ENCODE measurements at regions not wholly inside any gene's neighbourhood (a gene's known extent, or its start where the extent isn't known, plus 50 kb on each side); places are given as distances from the start of the nearest gene placed in this dataset.

DNA sequence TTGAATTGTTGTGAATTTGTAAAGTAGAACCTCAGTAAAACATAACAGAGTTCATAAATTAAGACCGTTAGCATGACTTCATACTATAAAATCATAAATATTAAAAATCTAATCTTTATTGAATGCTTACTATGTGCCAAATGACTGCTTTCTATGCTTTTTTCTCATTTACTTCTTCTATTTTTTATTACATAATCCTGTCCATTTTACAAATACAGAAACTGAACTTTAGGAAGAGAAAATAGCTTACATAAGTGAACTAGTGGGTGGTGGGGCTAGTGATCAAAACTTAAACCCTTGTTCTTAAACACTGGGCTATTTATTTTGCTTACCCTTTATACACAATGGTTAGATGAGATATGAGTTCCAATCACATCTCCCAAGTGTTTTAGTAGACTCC lies 122.3 kb downstream of the ZC3H11B start:
- no peak overlapping the region for H3K27ac ChIP-seq
- H3K36me3 ChIP-seq (replicated peaks in 1 of 2), result no peaks in the 10 kb centered on the region
- H3K27me3 ChIP-seq, result no peaks in the 10 kb centered on the region
- H3K4me3 ChIP-seq, result no peak overlapping the region
- H3K9me3 ChIP-seq (replicated peaks in 1 of 3), result no peaks in the 10 kb centered on the region
- no peaks in the 10 kb centered on the region for H3K4me1 ChIP-seq (replicated peaks in 1 of 2)
- TF ChIP-seq, protein P1, sequence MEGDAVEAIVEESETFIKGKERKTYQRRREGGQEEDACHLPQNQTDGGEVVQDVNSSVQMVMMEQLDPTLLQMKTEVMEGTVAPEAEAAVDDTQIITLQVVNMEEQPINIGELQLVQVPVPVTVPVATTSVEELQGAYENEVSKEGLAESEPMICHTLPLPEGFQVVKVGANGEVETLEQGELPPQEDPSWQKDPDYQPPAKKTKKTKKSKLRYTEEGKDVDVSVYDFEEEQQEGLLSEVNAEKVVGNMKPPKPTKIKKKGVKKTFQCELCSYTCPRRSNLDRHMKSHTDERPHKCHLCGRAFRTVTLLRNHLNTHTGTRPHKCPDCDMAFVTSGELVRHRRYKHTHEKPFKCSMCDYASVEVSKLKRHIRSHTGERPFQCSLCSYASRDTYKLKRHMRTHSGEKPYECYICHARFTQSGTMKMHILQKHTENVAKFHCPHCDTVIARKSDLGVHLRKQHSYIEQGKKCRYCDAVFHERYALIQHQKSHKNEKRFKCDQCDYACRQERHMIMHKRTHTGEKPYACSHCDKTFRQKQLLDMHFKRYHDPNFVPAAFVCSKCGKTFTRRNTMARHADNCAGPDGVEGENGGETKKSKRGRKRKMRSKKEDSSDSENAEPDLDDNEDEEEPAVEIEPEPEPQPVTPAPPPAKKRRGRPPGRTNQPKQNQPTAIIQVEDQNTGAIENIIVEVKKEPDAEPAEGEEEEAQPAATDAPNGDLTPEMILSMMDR (IDR thresholded peaks at IDR 0.05), result no peak
- TF ChIP-seq POLR2A (IDR thresholded peaks at IDR 0.05), result no peak
- no peak for DNase-seq
- 74 to 88% (median 87%) methylated on average over 1 of the region's 1 CpG for WGBS, 4 donors
- intact Hi-C loops (cut with DNase I), result no loop called here

DNA sequence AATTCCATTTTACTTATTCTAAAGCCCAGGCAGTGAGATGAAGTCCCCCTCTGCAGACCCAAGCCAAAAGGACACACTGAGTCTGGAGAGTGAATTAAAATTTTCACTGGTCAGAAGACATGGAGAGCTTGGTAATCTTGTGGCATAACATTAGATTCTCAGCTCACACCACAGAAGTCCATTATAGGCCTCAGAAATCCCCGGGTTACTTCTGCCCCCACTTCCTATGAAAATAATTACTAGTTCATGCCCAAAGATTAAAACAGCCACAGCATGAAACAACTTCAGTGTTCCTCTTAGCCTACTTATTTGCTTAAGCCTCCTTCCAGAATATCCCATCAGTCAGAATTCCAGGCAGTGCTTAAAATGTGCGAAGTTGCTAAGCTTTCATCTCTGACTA lies 123.3 kb downstream of the ZC3H11B start:
- no peak for TF ChIP-seq POLR2A (IDR thresholded peaks at IDR 0.05)
- H3K27me3 ChIP-seq, result no peaks in the 10 kb centered on the region
- H3K9me3 ChIP-seq (replicated peaks in 1 of 3), result no peaks in the 10 kb centered on the region
- DNase-seq, result no peak
- no peaks in the 10 kb centered on the region for H3K4me1 ChIP-seq (replicated peaks in 1 of 2)
- intact Hi-C loops (cut with DNase I), result no loop called here
- H3K36me3 ChIP-seq (replicated peaks in 1 of 2), result no peaks in the 10 kb centered on the region
- 81 to 86% (median 84%) methylated on average over 2 of the region's 2 CpGs for WGBS, 4 donors
- no peak overlapping the region for H3K4me3 ChIP-seq
- no peak overlapping the region for H3K27ac ChIP-seq

- Histone ChIP-seq H3K9me3 (replicated peaks in 1 of 3) (no peaks in the 10 kb centered on the region), H3K27me3 (no peaks in the 10 kb centered on the region), H3K36me3 (replicated peaks in 1 of 2) (no peaks in the 10 kb centered on the region), H3K27ac (no peak overlapping the region), H3K4me3 (no peak overlapping the region), H3K4me1 (replicated peaks in 1 of 2) (no peaks in the 10 kb centered on the region)
- WGBS, 4 donors, result 44 to 58% (median 49%) methylated on average over 1 of the region's 1 CpG
- intact Hi-C loops (cut with DNase I), result no loop called here
- no peak for DNase-seq
- TF ChIP-seq, protein P1 (IDR thresholded peaks at IDR 0.05), result no peak
- TF ChIP-seq POLR2A (IDR thresholded peaks at IDR 0.05), result no peak
Measured at GRCh38 chr1:219488275-219488674, 124.6 kb downstream of the ZC3H11B start.

GRCh38 chr1:219483530-219483929 lies 129.4 kb downstream of the ZC3H11B start:
- TF ChIP-seq POLR2A (IDR thresholded peaks at IDR 0.05), result no peak
- TF ChIP-seq, protein P1 (IDR thresholded peaks at IDR 0.05), result no peak
- H3K27ac ChIP-seq, result no peak overlapping the region
- H3K4me3 ChIP-seq, result no peak overlapping the region
- H3K36me3 ChIP-seq (replicated peaks in 1 of 2), result no peaks in the 10 kb centered on the region
- WGBS, 4 donors, result 78 to 92% (median 84%) methylated on average over 1 of the region's 1 CpG
- H3K4me1 ChIP-seq (replicated peaks in 1 of 2), result no peaks in the 10 kb centered on the region
- DNase-seq, result no peak
- H3K27me3 ChIP-seq, result no peaks in the 10 kb centered on the region
- no peaks in the 10 kb centered on the region for H3K9me3 ChIP-seq (replicated peaks in 1 of 3)
- intact Hi-C loops (cut with DNase I), result no loop called here

DNA sequence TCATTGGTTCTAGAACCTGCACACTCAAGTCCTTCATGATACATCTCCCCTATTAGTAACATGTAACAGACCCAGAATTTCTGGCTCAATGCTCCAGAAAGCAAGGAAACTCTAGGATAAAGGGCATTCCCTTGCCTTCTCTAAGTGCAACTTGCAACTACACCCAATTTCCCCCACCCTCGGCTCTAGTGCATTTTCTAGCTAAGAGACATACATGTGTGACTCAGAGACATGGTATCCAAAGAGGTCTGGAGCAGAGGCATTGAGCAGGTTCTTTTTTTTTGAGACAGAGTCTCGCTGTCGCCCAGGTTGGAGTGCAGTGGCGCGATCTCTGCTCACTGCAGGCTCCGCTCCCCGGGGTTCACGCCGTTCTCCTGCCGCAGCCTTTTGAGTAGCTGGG lies 132.9 kb downstream of the ZC3H11B start:
- 92 to 96% (median 93%) methylated on average over 10 of the region's 10 CpGs for WGBS, 4 donors
- TF ChIP-seq POLR2A (IDR thresholded peaks at IDR 0.05), result no peak
- TF ChIP-seq, protein P1 (IDR thresholded peaks at IDR 0.05), result no peak
- H3K4me1 ChIP-seq (replicated peaks in 1 of 2), result no peaks in the 10 kb centered on the region
- no peak overlapping the region for H3K4me3 ChIP-seq
- no peak for DNase-seq
- no peak overlapping the region for H3K27ac ChIP-seq
- H3K27me3 ChIP-seq, result no peaks in the 10 kb centered on the region
- H3K9me3 ChIP-seq (replicated peaks in 1 of 3), result no peaks in the 10 kb centered on the region
- H3K36me3 ChIP-seq (replicated peaks in 1 of 2), result no peaks in the 10 kb centered on the region
- intact Hi-C loops (cut with DNase I), result no loop called here

Measured in adrenal gland (tissue), 9 donors.